WTC11 (cell line): ENCODE measurements at regions not wholly inside any gene's neighbourhood (a gene's known extent, or its start where the extent isn't known, plus 50 kb on each side); places are given as distances from the start of the nearest gene placed in this dataset.

Source experiments
- ATAC-seq: fragments of 200-7000 bp; cut with Tn5 transposase; 2 replicates; pipeline ENCODE4 v1.10.0; 2021; ENCODE audit warnings: mild to moderate bottlenecking, moderate library complexity
- CTCF ChIA-PET: fragments of 300-600 bp; sonication (Branson Sonifier 250); formaldehyde crosslinking; loops from one replicate; lab custom pipeline; 2021; ENCODE audit warnings: antibody characterized with exemption; lab: Charles Lee
- POLR2A ChIA-PET: fragments of 350-600 bp; sonication (Branson Sonifier 250); formaldehyde crosslinking; loops from one replicate; lab custom pipeline; 2021; ENCODE audit warnings: antibody characterized with exemption; lab: Charles Lee
- DNase-seq: peaks from one replicate; pipeline ENCODE4 v3.0.0; 2021; ENCODE audit warnings: low spot score
- H3K27ac Mint-ChIP-seq: 2 replicates; pipeline ENCODE4 v1.8.0; 2021; ENCODE audit warnings: mixed read lengths
- H3K27me3 Mint-ChIP-seq: 2 replicates; pipeline ENCODE4 v1.8.0; 2021; ENCODE audit warnings: low read depth, mild to moderate bottlenecking, moderate library complexity, mixed read lengths
- H3K36me3 Mint-ChIP-seq: 2 replicates; pipeline ENCODE4 v1.8.0; 2021; ENCODE audit warnings: mixed read lengths
- H3K4me1 Mint-ChIP-seq: 2 replicates; pipeline ENCODE4 v1.8.0; 2022; ENCODE audit warnings: mixed read lengths
- H3K4me3 Mint-ChIP-seq: 2 replicates; pipeline ENCODE4 v1.8.0; 2021; ENCODE audit warnings: mild to moderate bottlenecking, moderate library complexity, mixed read lengths
- H3K9me3 Mint-ChIP-seq: 2 replicates; pipeline ENCODE4 v1.8.0; 2021; ENCODE audit warnings: mixed read lengths
- CBFB ChIP-seq: sonication (generic); formaldehyde crosslinking; IDR thresholded peaks from 2 replicates; pipeline ENCODE4 v1.8.1; 2022; ENCODE audit warnings: mild to moderate bottlenecking, low read depth, missing genetic modification reagents
- CREM ChIP-seq: sonication (generic); formaldehyde crosslinking; IDR thresholded peaks from 2 replicates; pipeline ENCODE4 v1.8.1; 2022; ENCODE audit warnings: mild to moderate bottlenecking, missing genetic modification reagents, moderate library complexity
- E2F5 ChIP-seq: sonication (generic); formaldehyde crosslinking; IDR thresholded peaks from 2 replicates; pipeline ENCODE4 v1.8.1; 2022; ENCODE audit warnings: mild to moderate bottlenecking, moderate library complexity, missing genetic modification reagents
- FOXJ3 ChIP-seq: sonication (generic); formaldehyde crosslinking; IDR thresholded peaks from 2 replicates; pipeline ENCODE4 v1.9.0; 2021; ENCODE audit warnings: missing genetic modification reagents, mild to moderate bottlenecking, borderline replicate concordance
- GTF2I ChIP-seq: fragments of 250-450 bp; sonication (Bioruptor Pico); conservative IDR thresholded peaks from 2 replicates; pipeline ENCODE4 v1.4.0; 2021; ENCODE audit warnings: mild to moderate bottlenecking
- IRF2 ChIP-seq: sonication (generic); formaldehyde crosslinking; IDR thresholded peaks from 2 replicates; pipeline ENCODE4 v1.8.0; 2022; ENCODE audit warnings: low read depth, missing genetic modification reagents, borderline replicate concordance
- MXD4 ChIP-seq: fragments of 250-450 bp; sonication (Bioruptor Pico); IDR thresholded peaks from 2 replicates; pipeline ENCODE4 v1.8.0; 2021; ENCODE audit warnings: mild to moderate bottlenecking, moderate library complexity, borderline replicate concordance
- MYBL2 ChIP-seq: sonication (generic); formaldehyde crosslinking; IDR thresholded peaks from 2 replicates; pipeline ENCODE4 v1.8.1; 2023; ENCODE audit warnings: mild to moderate bottlenecking, moderate library complexity, missing genetic modification reagents
- NR2C2 ChIP-seq: sonication (generic); formaldehyde crosslinking; IDR thresholded peaks from 2 replicates; pipeline ENCODE4 v1.8.0; 2022; ENCODE audit warnings: mild to moderate bottlenecking, missing genetic modification reagents
- RORB ChIP-seq: fragments of 250-450 bp; sonication (Bioruptor Pico); IDR thresholded peaks from 2 replicates; pipeline ENCODE4 v1.9.0; 2021; ENCODE audit warnings: mild to moderate bottlenecking
- SOX15 ChIP-seq: fragments of 250-450 bp; sonication (Bioruptor Pico); IDR thresholded peaks from 2 replicates; pipeline ENCODE4 v1.9.0; 2021; ENCODE audit warnings: mild to moderate bottlenecking
- SP1 ChIP-seq: sonication (generic); formaldehyde crosslinking; conservative IDR thresholded peaks from 2 replicates; pipeline ENCODE4 v1.8.1; 2022; ENCODE audit warnings: missing genetic modification reagents
- TEAD4 ChIP-seq: sonication (generic); formaldehyde crosslinking; IDR thresholded peaks from 2 replicates; pipeline ENCODE4 v1.8.0; 2022; ENCODE audit warnings: mild to moderate bottlenecking, missing genetic modification reagents
- ZNF532 ChIP-seq: fragments of 250-450 bp; sonication (Bioruptor Pico); IDR thresholded peaks from 2 replicates; pipeline ENCODE4 v1.9.0; 2021; ENCODE audit warnings: mild to moderate bottlenecking, borderline replicate concordance

- TF ChIP-seq ZNF532 (CRISPR knock-in tag) (no peak), IRF2 (CRISPR knock-in tag) (no peak), MYBL2 (CRISPR knock-in tag) (no peak), SOX15 (CRISPR knock-in tag) (no peak), GTF2I (CRISPR knock-in tag) (no peak), CREM (CRISPR knock-in tag) (no peak), NR2C2 (CRISPR knock-in tag) (no peak)
These were observed 204.9 kb upstream of the TWIST2 start (continued) for GRCh38 chr2:238642973-238643372.

- Mint-ChIP-seq H3K27ac (no peak overlapping the region), H3K4me1 (no peaks in the 10 kb centered on the region), H3K27me3 (no peaks in the 10 kb centered on the region; the same call in 1 of the 2 replicates), H3K4me3 (no peak overlapping the region), H3K9me3 (no peaks in the 10 kb centered on the region), H3K36me3 (no peaks in the 10 kb centered on the region)
- CTCF ChIA-PET, result no interaction called here
- ATAC-seq (no peak), DNase-seq (no peak)
- POLR2A ChIA-PET, result no interaction called here
- no peak for TF ChIP-seq FOXJ3 (CRISPR knock-in tag)
These were observed 204.4 kb upstream of the TWIST2 start for GRCh38 chr2:238643400-238643907.

GRCh38 chr2:238644095-238645081 lies 203.5 kb upstream of the TWIST2 start:
- ATAC-seq, result no peak
- CTCF ChIA-PET, result interaction anchor here (0.8 to 1.5 kb wide), 3 partner anchors 10 to 274 kb away, joined by 3 to 4 read pairs (median 3); no protein-coding TSS in a partner anchor
- no peak for TF ChIP-seq RORB
- TF ChIP-seq CBFB, result no peak
- TF ChIP-seq E2F5 (CRISPR knock-in tag), result no peak
- TF ChIP-seq MXD4 (CRISPR knock-in tag), result no peak
- H3K9me3 Mint-ChIP-seq, result peaks cover 4% of the 10 kb centered on the region
- POLR2A ChIA-PET, result no interaction called here
- H3K4me1 Mint-ChIP-seq, result no peaks in the 10 kb centered on the region
- no peaks in the 10 kb centered on the region; the same call in 1 of the 2 replicates for H3K27me3 Mint-ChIP-seq
- no peak overlapping the region for H3K27ac Mint-ChIP-seq
- DNase-seq, result no peak
- H3K4me3 Mint-ChIP-seq, result no peak overlapping the region
- H3K36me3 Mint-ChIP-seq, result no peaks in the 10 kb centered on the region

- no peak overlapping the region for H3K4me3 Mint-ChIP-seq
- CTCF ChIA-PET, result interaction anchor here (0.6 to 1.5 kb wide), 3 partner anchors 9 to 144 kb away, joined by 3 to 4 read pairs (median 3); no protein-coding TSS in a partner anchor
- no peaks in the 10 kb centered on the region; the same call in 1 of the 2 replicates for H3K27me3 Mint-ChIP-seq
- ATAC-seq (no peak), DNase-seq (no peak)
- H3K9me3 Mint-ChIP-seq, result peaks cover 10% of the 10 kb centered on the region
- H3K4me1 Mint-ChIP-seq, result no peaks in the 10 kb centered on the region
- POLR2A ChIA-PET, result no interaction called here
- H3K27ac Mint-ChIP-seq, result no peak overlapping the region
- 0 out of 2 replicates have a peak, but pooled peaks cover 2% of the 10 kb centered on the region for H3K36me3 Mint-ChIP-seq
- TF ChIP-seq TEAD4 (CRISPR knock-in tag), result no peak
- no peak for TF ChIP-seq SP1
These were observed 202.8 kb upstream of the TWIST2 start for GRCh38 chr2:238645095-238645494.
